CD4-positive, CD25-positive, alpha-beta regulatory T cell (primary cell): ENCODE measurements at regions not wholly inside any gene's neighbourhood (a gene's known extent, or its start where the extent isn't known, plus 50 kb on each side); places are given as distances from the start of the nearest gene placed in this dataset.
"Not testable (repeated sequence)": the region's sequence is repeated elsewhere in the genome, so short reads cannot be mapped to it uniquely, and the experiment has no call there.

Experiments used
- ATAC-seq, 2 donors: fragments of 150-1000 bp; cut with Tn5 transposase; one replicate each; pipeline ENCODE4 v1.10.0; 2021; ENCODE audit warnings: low read depth in 2 of 2, moderate number of reproducible peaks in 2 of 2, moderate library complexity in 1 of 2
- DNase-seq, 3 donors: peaks; one replicate each; pipeline versions ENCODE4 v3.0.0 to v3.0.0-alpha.2; 2012 to 2022; ENCODE audit warnings: mixed read lengths in 1 of 3
- H3K27ac ChIP-seq: one replicate; pipeline ENCODE4 v1.7.0; 2013; ENCODE audit warnings: mild to moderate bottlenecking, low read length; ENCODE audit not compliant: insufficient read depth, poor library complexity, severe bottlenecking
- H3K27me3 ChIP-seq: one replicate; pipeline ENCODE4 v1.7.0; 2013; ENCODE audit warnings: low read length; ENCODE audit not compliant: control insufficient read depth, insufficient read depth
- H3K36me3 ChIP-seq: one replicate; pipeline ENCODE4 v1.7.0; 2013; ENCODE audit warnings: mild to moderate bottlenecking, low read length, moderate library complexity; ENCODE audit not compliant: control insufficient read depth, insufficient read depth
- H3K4me1 ChIP-seq: 2 replicates; pipeline ENCODE4 v1.7.0; 2013; ENCODE audit warnings: mild to moderate bottlenecking, low read length; ENCODE audit not compliant: insufficient read depth, control insufficient read depth, poor library complexity, severe bottlenecking
- H3K4me3 ChIP-seq: one replicate; pipeline ENCODE4 v1.7.0; 2013; ENCODE audit warnings: low read depth, mild to moderate bottlenecking, low read length, moderate library complexity
- H3K9me3 ChIP-seq, 2 experiments: 1 replicate in 1 of 2; 2 replicates in 1 of 2; pipeline ENCODE4 v1.7.0; 2013; ENCODE audit warnings: low read length in 2 of 2, mild to moderate bottlenecking in 1 of 2, moderate library complexity in 1 of 2; ENCODE audit not compliant: control insufficient read depth in 2 of 2
- H3K27ac Mint-ChIP-seq, 3 donors: one replicate each; pipeline ENCODE4 v1.8.0; 2020 to 2022; ENCODE audit warnings: mild to moderate bottlenecking in 3 of 3, mixed read lengths in 3 of 3, moderate library complexity in 2 of 3
- H3K27me3 Mint-ChIP-seq: one replicate; pipeline ENCODE4 v1.8.0; 2022; ENCODE audit warnings: mild to moderate bottlenecking, mixed read lengths
- H3K36me3 Mint-ChIP-seq: one replicate; pipeline ENCODE4 v1.8.0; 2020; ENCODE audit warnings: mixed read lengths
- H3K4me1 Mint-ChIP-seq, 4 donors: one replicate each; pipeline ENCODE4 v1.8.0; 2020 to 2022; ENCODE audit warnings: mixed read lengths in 4 of 4, mild to moderate bottlenecking in 1 of 4
- H3K4me3 Mint-ChIP-seq, 4 donors: one replicate each; pipeline ENCODE4 v1.8.0; 2020 to 2022; ENCODE audit warnings: mild to moderate bottlenecking in 4 of 4, mixed read lengths in 4 of 4, moderate library complexity in 3 of 4
- H3K9me3 Mint-ChIP-seq, 7 donors: one replicate each; pipeline ENCODE4 v1.8.0; 2020 to 2022; ENCODE audit warnings: mixed read lengths in 7 of 7, mild to moderate bottlenecking in 3 of 7, moderate library complexity in 2 of 7

DNA sequence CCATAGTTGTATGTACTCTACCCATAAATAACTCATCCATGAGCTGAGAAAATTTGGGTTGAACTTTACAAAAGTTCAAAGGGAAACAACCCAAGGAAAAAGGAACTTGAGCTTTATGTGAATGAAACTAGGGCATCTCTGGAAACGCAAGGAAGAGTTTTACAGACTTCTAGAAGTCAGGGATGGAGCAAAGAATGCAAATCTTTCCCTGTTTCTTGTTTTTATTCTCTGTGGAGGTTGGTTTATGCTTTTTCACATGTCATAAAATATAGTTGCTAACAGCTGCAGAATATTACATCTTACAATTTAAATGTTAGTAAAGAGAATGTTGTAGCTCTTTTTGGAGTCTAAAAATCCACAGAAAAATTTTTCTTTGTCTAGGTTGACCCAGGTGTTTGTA, 754.1 kb downstream of the PCDH7 start:
- Mint-ChIP-seq H3K36me3 (no peaks in the 10 kb centered on the region), H3K27me3 (no peaks in the 10 kb centered on the region), H3K4me3 (no peak overlapping the region), H3K9me3 (peaks cover 0 to 25% (median 4%) of the 10 kb centered on the region in 7 donors), H3K4me1 (no peaks in the 10 kb centered on the region), H3K27ac (no peak overlapping the region)
- no peaks in the 10 kb centered on the region for H3K27me3 ChIP-seq
- no peaks in the 10 kb centered on the region for H3K4me1 ChIP-seq
- H3K9me3 ChIP-seq: peaks cover 0 to 7% of the 10 kb centered on the region in 2 experiments
- DNase-seq (no peak), ATAC-seq (no peak)
- no peak overlapping the region for H3K4me3 ChIP-seq
- no peaks in the 10 kb centered on the region for H3K36me3 ChIP-seq
- no peak overlapping the region for H3K27ac ChIP-seq

DNA sequence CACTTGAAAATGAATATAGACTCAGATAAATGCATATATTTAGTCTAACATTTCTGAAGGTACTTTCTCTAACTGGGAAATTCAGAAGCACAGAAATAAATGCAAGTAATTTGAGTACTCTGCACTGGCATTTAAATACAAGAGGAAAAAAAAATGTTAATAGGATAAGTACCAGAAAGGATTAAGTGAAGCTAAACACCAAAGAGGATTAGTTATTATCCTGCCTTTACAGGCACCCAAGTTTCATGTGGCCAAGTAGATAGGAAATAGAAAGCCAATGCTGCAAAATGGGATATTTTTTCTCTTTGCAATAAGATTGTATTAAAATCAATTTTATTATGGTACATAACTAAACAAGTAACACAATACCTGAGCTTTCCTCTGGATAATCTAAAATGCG, 762.5 kb downstream of the PCDH7 start:
- Mint-ChIP-seq H3K4me3 (no peak overlapping the region), H3K27ac (no peak overlapping the region), H3K9me3 (peaks cover 0 to 21% (median 4%) of the 10 kb centered on the region in 7 donors), H3K4me1 (no peaks in the 10 kb centered on the region), H3K36me3 (no peaks in the 10 kb centered on the region), H3K27me3 (no peaks in the 10 kb centered on the region)
- no peaks in the 10 kb centered on the region for H3K36me3 ChIP-seq
- no peaks in the 10 kb centered on the region for H3K9me3 ChIP-seq
- no peak overlapping the region for H3K4me3 ChIP-seq
- ATAC-seq (no peak), DNase-seq (no peak)
- H3K27ac ChIP-seq: no peak overlapping the region
- H3K27me3 ChIP-seq: no peaks in the 10 kb centered on the region
- H3K4me1 ChIP-seq: no peaks in the 10 kb centered on the region

DNA sequence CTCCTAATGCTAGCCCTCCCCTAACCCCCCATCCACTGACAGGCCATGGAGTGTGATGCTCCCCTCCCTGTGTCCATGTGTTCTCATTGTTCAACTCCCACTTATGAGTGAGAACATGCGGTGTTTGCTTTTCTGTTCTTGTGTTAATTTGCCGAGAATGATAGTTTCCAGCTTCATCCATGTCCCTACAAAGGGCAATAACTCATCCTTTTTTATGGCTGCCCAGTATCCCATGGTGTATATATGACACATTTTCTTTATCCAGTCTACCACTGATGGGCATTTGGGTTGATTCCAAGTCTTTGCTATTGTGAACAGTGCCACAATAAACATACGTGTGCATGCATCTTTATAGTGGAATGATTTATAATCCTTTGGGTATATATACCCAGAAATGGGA, 779.0 kb downstream of the PCDH7 start:
- H3K27me3 Mint-ChIP-seq, H3K36me3 ChIP-seq, H3K27ac Mint-ChIP-seq, H3K27me3 ChIP-seq, H3K9me3 ChIP-seq, ATAC-seq, H3K4me3 ChIP-seq, H3K36me3 Mint-ChIP-seq, H3K4me1 ChIP-seq, DNase-seq, H3K4me3 Mint-ChIP-seq, H3K27ac ChIP-seq, H3K4me1 Mint-ChIP-seq: not testable (repeated sequence)
- H3K9me3 Mint-ChIP-seq: peaks cover 3 to 17% (median 9%) of the 10 kb centered on the region in 7 donors

DNA sequence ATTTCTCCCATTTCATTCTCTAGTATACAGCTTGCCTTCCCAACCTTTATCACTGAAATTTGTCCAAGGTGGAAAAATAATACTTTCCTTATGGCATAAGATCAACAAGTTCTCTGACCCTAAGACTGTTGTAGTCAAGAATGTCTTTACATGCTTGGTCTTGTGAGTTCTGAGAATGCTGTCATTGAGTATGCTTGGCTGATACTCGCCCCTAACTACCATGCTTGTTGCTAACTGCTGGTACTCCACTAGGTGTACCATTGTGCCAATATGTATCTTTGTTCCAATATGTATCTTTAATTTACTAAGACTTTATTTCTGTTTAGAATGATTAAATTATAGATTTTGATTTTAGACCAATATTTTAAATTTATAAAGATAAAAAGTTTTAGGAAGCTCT, 796.4 kb downstream of the PCDH7 start:
- no peaks in the 10 kb centered on the region for H3K4me1 ChIP-seq
- Mint-ChIP-seq H3K4me1 (no peaks in the 10 kb centered on the region), H3K9me3 (peaks cover 0 to 37% (median 7%) of the 10 kb centered on the region in 7 donors), H3K27me3 (no peaks in the 10 kb centered on the region), H3K27ac (no peak overlapping the region), H3K36me3 (no peaks in the 10 kb centered on the region), H3K4me3 (no peak overlapping the region)
- peaks cover 4 to 5% of the 10 kb centered on the region in 2 experiments for H3K9me3 ChIP-seq
- H3K4me3 ChIP-seq: no peak overlapping the region
- no peaks in the 10 kb centered on the region for H3K36me3 ChIP-seq
- H3K27me3 ChIP-seq: no peaks in the 10 kb centered on the region
- no peak for ATAC-seq
- no peak overlapping the region for H3K27ac ChIP-seq
- no peak for DNase-seq

DNA sequence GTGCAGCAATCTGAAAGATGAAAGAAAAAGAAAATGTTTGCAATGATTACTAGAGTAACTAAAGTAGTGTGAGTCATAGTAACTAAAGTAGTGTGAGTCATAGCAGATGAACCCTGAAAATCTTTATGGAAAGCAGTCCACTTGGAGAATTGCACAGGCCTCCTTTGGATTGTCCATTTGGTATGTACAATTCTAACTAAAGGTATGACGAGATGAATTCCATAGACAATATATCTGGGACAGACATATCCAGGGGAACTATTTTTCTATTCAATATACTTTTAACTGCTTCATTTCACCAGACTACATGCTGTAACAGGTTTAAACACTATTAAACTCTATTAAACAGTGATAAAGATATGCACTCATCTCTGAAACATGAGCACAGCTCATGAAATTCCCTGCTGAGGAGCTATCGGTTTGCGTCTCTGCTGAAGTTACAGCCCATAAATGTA, 798.7 kb downstream of the PCDH7 start:
- Histone ChIP-seq H3K36me3 (no peaks in the 10 kb centered on the region), H3K4me1 (no peaks in the 10 kb centered on the region), H3K27me3 (no peaks in the 10 kb centered on the region), H3K27ac (no peak overlapping the region), H3K9me3 (peaks cover 0 to 3% of the 10 kb centered on the region in 2 experiments), H3K4me3 (no peak overlapping the region)
- no peaks in the 10 kb centered on the region for H3K27me3 Mint-ChIP-seq
- no peak for DNase-seq
- no peak for ATAC-seq
- H3K4me3 Mint-ChIP-seq: no peak overlapping the region
- no peaks in the 10 kb centered on the region for H3K36me3 Mint-ChIP-seq
- peaks cover 0 to 34% (median 11%) of the 10 kb centered on the region in 7 donors for H3K9me3 Mint-ChIP-seq
- H3K4me1 Mint-ChIP-seq: no peaks in the 10 kb centered on the region
- no peak overlapping the region for H3K27ac Mint-ChIP-seq

DNA sequence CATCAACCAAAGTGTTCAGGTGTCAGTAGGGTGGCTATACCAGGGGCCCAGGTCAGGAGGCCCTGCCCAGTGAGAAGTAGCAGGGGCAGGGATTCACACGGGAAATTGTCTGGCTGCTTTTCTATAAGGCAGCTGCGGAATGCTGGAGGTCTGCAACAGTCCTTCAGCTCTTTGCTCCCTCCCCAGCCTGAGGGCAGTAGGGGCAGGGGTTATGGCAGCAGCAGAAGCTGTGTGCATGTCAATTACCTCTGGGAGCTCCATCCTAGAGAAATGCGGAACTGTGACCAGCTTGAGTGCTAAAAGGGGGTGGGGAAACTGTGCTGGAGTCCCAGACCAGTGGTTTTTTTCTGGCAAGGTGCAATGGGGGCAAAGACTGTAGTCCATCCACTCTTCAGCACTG, 810.4 kb downstream of the PCDH7 start:
- no peak overlapping the region for H3K4me3 ChIP-seq
- no peaks in the 10 kb centered on the region for H3K36me3 ChIP-seq
- H3K9me3 ChIP-seq: peaks cover 13 to 27% of the 10 kb centered on the region in 2 experiments
- H3K27me3 ChIP-seq: no peaks in the 10 kb centered on the region
- H3K27ac ChIP-seq: no peak overlapping the region
- no peak overlapping the region for H3K27ac Mint-ChIP-seq
- ATAC-seq: no peak
- H3K36me3 Mint-ChIP-seq: no peaks in the 10 kb centered on the region
- H3K27me3 Mint-ChIP-seq: no peaks in the 10 kb centered on the region
- no peak for DNase-seq
- no peaks in the 10 kb centered on the region for H3K4me1 ChIP-seq
- H3K4me3 Mint-ChIP-seq: no peak overlapping the region
- peaks cover 4 to 40% (median 8%) of the 10 kb centered on the region in 7 donors for H3K9me3 Mint-ChIP-seq
- no peaks in the 10 kb centered on the region for H3K4me1 Mint-ChIP-seq

DNA sequence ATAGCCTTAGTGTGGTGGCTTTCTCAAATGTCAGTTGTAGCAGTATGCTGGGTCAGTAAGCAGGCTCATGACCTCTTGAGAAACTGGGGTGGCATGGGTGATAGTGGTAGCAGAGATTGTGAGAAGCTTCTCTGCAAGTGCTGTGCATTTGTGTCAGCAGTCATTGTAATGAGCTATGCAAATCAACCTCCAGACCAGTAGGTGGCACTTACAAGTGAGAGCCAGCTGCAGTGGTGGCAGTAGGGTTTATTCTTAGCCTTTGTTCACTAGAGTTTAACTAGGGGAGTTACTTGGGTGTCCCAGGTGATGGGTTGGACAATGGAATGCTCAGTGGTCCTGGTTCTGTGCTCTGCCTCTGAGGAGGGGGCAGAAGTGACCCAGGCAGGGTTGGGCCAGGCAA, 818.7 kb downstream of the PCDH7 start:
- no peak for ATAC-seq
- no peak overlapping the region for H3K4me3 Mint-ChIP-seq
- no peaks in the 10 kb centered on the region for H3K27me3 Mint-ChIP-seq
- H3K4me3 ChIP-seq: no peak overlapping the region
- H3K36me3 ChIP-seq: no peaks in the 10 kb centered on the region
- peaks cover 0 to 24% (median 6%) of the 10 kb centered on the region in 7 donors for H3K9me3 Mint-ChIP-seq
- H3K27ac ChIP-seq: no peak overlapping the region
- H3K9me3 ChIP-seq: peaks cover 0 to 8% of the 10 kb centered on the region in 2 experiments
- no peak overlapping the region for H3K27ac Mint-ChIP-seq
- no peaks in the 10 kb centered on the region for H3K36me3 Mint-ChIP-seq
- H3K4me1 Mint-ChIP-seq: no peaks in the 10 kb centered on the region
- DNase-seq: no peak
- no peaks in the 10 kb centered on the region for H3K4me1 ChIP-seq
- H3K27me3 ChIP-seq: no peaks in the 10 kb centered on the region

DNA sequence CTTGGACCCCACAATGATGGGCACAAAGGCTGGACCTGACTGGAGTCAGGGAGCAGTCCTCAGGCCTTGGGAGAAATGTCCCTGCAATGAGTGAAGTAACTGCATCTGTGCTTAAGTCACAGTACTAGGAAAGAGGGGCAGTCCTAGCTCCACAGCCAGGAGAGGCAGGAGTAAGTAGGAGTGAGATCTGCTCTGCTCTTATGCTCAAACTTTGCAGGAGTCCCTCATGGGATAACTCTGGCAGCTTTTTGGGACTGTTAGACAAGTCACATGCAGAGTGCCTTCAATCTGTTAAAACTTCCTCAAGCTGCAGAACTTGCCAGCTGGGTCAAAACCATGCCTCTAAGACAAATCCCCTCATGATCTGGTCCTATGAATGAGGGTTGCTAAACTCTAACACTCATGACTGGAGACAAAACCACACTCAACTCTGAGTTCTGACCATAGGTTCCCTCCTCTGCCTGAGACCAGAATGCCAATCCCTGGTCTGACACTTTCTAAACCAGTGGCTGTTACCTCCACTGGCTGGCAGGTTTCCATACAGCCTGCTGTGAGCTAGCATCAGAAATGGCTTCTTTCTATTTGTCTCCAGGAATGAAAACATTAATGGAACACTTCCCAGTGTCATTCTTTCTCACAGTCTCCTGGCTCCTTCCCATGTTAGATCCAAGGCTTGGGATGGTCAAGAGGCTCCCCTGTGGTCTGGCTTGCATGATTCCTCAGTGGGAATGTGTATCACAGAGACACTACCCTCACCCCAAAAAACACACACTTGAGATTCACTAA, 819.3 kb downstream of the PCDH7 start:
- no peaks in the 10 kb centered on the region for H3K36me3 Mint-ChIP-seq
- Histone ChIP-seq H3K9me3 (peaks cover 0 to 8% of the 10 kb centered on the region in 2 experiments), H3K27me3 (no peaks in the 10 kb centered on the region), H3K27ac (no peak overlapping the region), H3K36me3 (no peaks in the 10 kb centered on the region), H3K4me1 (no peaks in the 10 kb centered on the region), H3K4me3 (no peak overlapping the region)
- H3K4me1 Mint-ChIP-seq: no peaks in the 10 kb centered on the region
- H3K27me3 Mint-ChIP-seq: no peaks in the 10 kb centered on the region
- H3K9me3 Mint-ChIP-seq: peaks cover 0 to 23% (median 6%) of the 10 kb centered on the region in 7 donors
- DNase-seq (no peak), ATAC-seq (no peak)
- no peak overlapping the region for H3K27ac Mint-ChIP-seq
- no peak overlapping the region for H3K4me3 Mint-ChIP-seq
